Body of pancreas (tissue), 4 donors: ENCODE measurements at regions not wholly inside any gene's neighbourhood (a gene's known extent, or its start where the extent isn't known, plus 50 kb on each side); places are given as distances from the start of the nearest gene placed in this dataset.

Experiments
- CTCF ChIP-seq, 7 experiments: fragments of 450-650 bp in 4 of 7; fragments of 200-600 bp in 3 of 7; sonication (generic) in 3 of 7; IDR thresholded peaks; one replicate each; pipeline ENCODE4 v1.5.1; 2016 to 2019; ENCODE audit warnings: antibody characterized with exemption in 7 of 7
- POLR2A ChIP-seq, 3 donors: fragments of 450-650 bp; IDR thresholded peaks; one replicate each; pipeline ENCODE4 v1.6.1; 2016; ENCODE audit warnings: antibody characterized with exemption in 3 of 3, mild to moderate bottlenecking in 2 of 3

GRCh38 chr11:98725471-98725870 lies 295.3 kb upstream of the CNTN5 start:
- TF ChIP-seq CTCF (IDR thresholded peaks at IDR 0.05) (no peak), POLR2A (IDR thresholded peaks at IDR 0.05) (no peak)
